ENCODE measurements at regions not wholly inside any gene's neighbourhood (a gene's known extent, or its start where the extent isn't known, plus 50 kb on each side); places are given as distances from the start of the nearest gene placed in this dataset.
A peak's percentile ranks its signal among the peaks of the same experiment; 100 is the strongest.

- no peak overlapping the region for H3K14ac ChIP-seq (ENCODE audit: low read length)
- H3K27ac ChIP-seq (replicated peaks; ENCODE audit: low read length): no peak overlapping the region
- H2BK12ac ChIP-seq (ENCODE audit: low read length): no peak overlapping the region
- no peaks in the 10 kb centered on the region for H3K27me3 ChIP-seq (ENCODE audit: control insufficient read depth in 3 of 3, insufficient read depth in 3 of 3, low read depth in 1 of 3, low read length in 3 of 3)
- H4K8ac ChIP-seq (ENCODE audit: low read depth, low read length): no peak overlapping the region
- H3K18ac ChIP-seq (ENCODE audit: low read length): no peak overlapping the region
- H3K36me3 ChIP-seq (replicated peaks in 1 of 2; ENCODE audit: control insufficient read depth in 2 of 2, insufficient read depth in 2 of 2, low read length in 2 of 2): no peaks in the 10 kb centered on the region
- H2BK15ac ChIP-seq (ENCODE audit: low read length): no peak overlapping the region
- H2AK5ac ChIP-seq (ENCODE audit: low read depth, low read length): no peak overlapping the region
- H3K23ac ChIP-seq (ENCODE audit: low read depth, low read length, poor library complexity): no peak overlapping the region
- H3K4me3 ChIP-seq (ENCODE audit: low read length in 2 of 2): no peak overlapping the region
- no peak overlapping the region for H4K91ac ChIP-seq (ENCODE audit: low read depth, low read length, poor library complexity)
- no peak overlapping the region for H3K4ac ChIP-seq (ENCODE audit: low read length)
- peaks cover 0 to 3% of the 10 kb centered on the region in 2 donors for H3K4me1 ChIP-seq (ENCODE audit: control insufficient read depth in 2 of 2, insufficient read depth in 1 of 2, low read depth in 1 of 2, low read length in 2 of 2)
- H3K79me1 ChIP-seq (ENCODE audit: low read depth, low read length): no peaks in the 10 kb centered on the region
- WGBS, 2 donors (ENCODE audit: extremely low coverage in 2 of 2, insufficient read length in 2 of 2, insufficient replicate concordance in 1 of 2): no CpG with 5 or more reads among the region's 2 CpGs
- no peak overlapping the region for H2BK5ac ChIP-seq (ENCODE audit: low read length)
- H3K9ac ChIP-seq (ENCODE audit: low read depth, low read length, poor library complexity): no peak overlapping the region
- no peak overlapping the region for H2AFZ ChIP-seq (ENCODE audit: low read length)
- no peak overlapping the region for H3K4me2 ChIP-seq (ENCODE audit: insufficient read depth, low read length, poor library complexity, severe bottlenecking)
- no peak overlapping the region for H2BK120ac ChIP-seq (ENCODE audit: low read depth, low read length)
- no peaks in the 10 kb centered on the region for H3K9me3 ChIP-seq (replicated peaks in 1 of 2; ENCODE audit: control insufficient read depth in 2 of 2, insufficient read depth in 1 of 2, low read depth in 1 of 2, low read length in 2 of 2)
- no peak for DNase-seq (ENCODE audit: low spot score)
Observed at GRCh38 chr10:28240400-28240799, 62.5 kb downstream of the MPP7 start.

GRCh38 chr10:28236591-28236990, 66.3 kb downstream of the MPP7 start:
- H4K8ac ChIP-seq (ENCODE audit: low read depth, low read length): no peak overlapping the region
- H3K27ac ChIP-seq (replicated peaks; ENCODE audit: low read length): no peak overlapping the region
- no peak overlapping the region for H3K9ac ChIP-seq (ENCODE audit: low read depth, low read length, poor library complexity)
- WGBS, 2 donors (ENCODE audit: extremely low coverage in 2 of 2, insufficient read length in 2 of 2, insufficient replicate concordance in 1 of 2): no CpG with 5 or more reads among the region's 12 CpGs
- H3K4ac ChIP-seq (ENCODE audit: low read length): no peak overlapping the region
- H4K91ac ChIP-seq (ENCODE audit: low read depth, low read length, poor library complexity): no peak overlapping the region
- H2AFZ ChIP-seq (ENCODE audit: low read length): peak overlapping the region; percentile 42
- peaks cover 0 to 3% of the 10 kb centered on the region in 2 donors for H3K4me1 ChIP-seq (ENCODE audit: control insufficient read depth in 2 of 2, insufficient read depth in 1 of 2, low read depth in 1 of 2, low read length in 2 of 2)
- no peak overlapping the region for H2AK5ac ChIP-seq (ENCODE audit: low read depth, low read length)
- no peaks in the 10 kb centered on the region for H3K9me3 ChIP-seq (replicated peaks in 1 of 2; ENCODE audit: control insufficient read depth in 2 of 2, insufficient read depth in 1 of 2, low read depth in 1 of 2, low read length in 2 of 2)
- H2BK12ac ChIP-seq (ENCODE audit: low read length): no peak overlapping the region
- no peak overlapping the region for H3K4me3 ChIP-seq (ENCODE audit: low read length in 2 of 2)
- no peak overlapping the region for H3K4me2 ChIP-seq (ENCODE audit: insufficient read depth, low read length, poor library complexity, severe bottlenecking)
- no peak overlapping the region for H2BK5ac ChIP-seq (ENCODE audit: low read length)
- H2BK15ac ChIP-seq (ENCODE audit: low read length): no peak overlapping the region
- H3K14ac ChIP-seq (ENCODE audit: low read length): no peak overlapping the region
- no peak overlapping the region for H3K18ac ChIP-seq (ENCODE audit: low read length)
- no peak overlapping the region for H3K23ac ChIP-seq (ENCODE audit: low read depth, low read length, poor library complexity)
- no peaks in the 10 kb centered on the region for H3K36me3 ChIP-seq (replicated peaks in 1 of 2; ENCODE audit: control insufficient read depth in 2 of 2, insufficient read depth in 2 of 2, low read length in 2 of 2)
- no peak overlapping the region for H2BK120ac ChIP-seq (ENCODE audit: low read depth, low read length)
- no peak for DNase-seq (ENCODE audit: low spot score)
- H3K79me1 ChIP-seq (ENCODE audit: low read depth, low read length): no peaks in the 10 kb centered on the region
- H3K27me3 ChIP-seq (ENCODE audit: control insufficient read depth in 3 of 3, insufficient read depth in 3 of 3, low read depth in 1 of 3, low read length in 3 of 3): no peaks in the 10 kb centered on the region

GRCh38 chr10:28220811-28221210, 82.1 kb downstream of the MPP7 start:
- Histone ChIP-seq H4K8ac (ENCODE audit: low read depth, low read length) (no peak overlapping the region), H3K27me3 (ENCODE audit: control insufficient read depth in 3 of 3, insufficient read depth in 3 of 3, low read depth in 1 of 3, low read length in 3 of 3) (no peaks in the 10 kb centered on the region), H3K4me2 (ENCODE audit: insufficient read depth, low read length, poor library complexity, severe bottlenecking) (no peak overlapping the region), H3K79me1 (ENCODE audit: low read depth, low read length) (no peaks in the 10 kb centered on the region), H3K9ac (ENCODE audit: low read depth, low read length, poor library complexity) (no peak overlapping the region), H3K4me3 (ENCODE audit: low read length in 2 of 2) (no peak overlapping the region), H3K27ac (replicated peaks; ENCODE audit: low read length) (no peak overlapping the region), H2BK5ac (ENCODE audit: low read length) (no peak overlapping the region), H2BK120ac (ENCODE audit: low read depth, low read length) (no peak overlapping the region), H2AFZ (ENCODE audit: low read length) (no peak overlapping the region), H2BK15ac (ENCODE audit: low read length) (no peak overlapping the region), H3K18ac (ENCODE audit: low read length) (no peak overlapping the region), H3K9me3 (replicated peaks in 1 of 2; ENCODE audit: control insufficient read depth in 2 of 2, insufficient read depth in 1 of 2, low read depth in 1 of 2, low read length in 2 of 2) (no peaks in the 10 kb centered on the region), H3K23ac (ENCODE audit: low read depth, low read length, poor library complexity) (no peak overlapping the region), H3K14ac (ENCODE audit: low read length) (no peak overlapping the region), H4K91ac (ENCODE audit: low read depth, low read length, poor library complexity) (no peak overlapping the region), H3K36me3 (replicated peaks in 1 of 2; ENCODE audit: control insufficient read depth in 2 of 2, insufficient read depth in 2 of 2, low read length in 2 of 2) (no peaks in the 10 kb centered on the region), H3K4ac (ENCODE audit: low read length) (no peak overlapping the region), H2AK5ac (ENCODE audit: low read depth, low read length) (no peak overlapping the region), H2BK12ac (ENCODE audit: low read length) (no peak overlapping the region), H3K4me1 (ENCODE audit: control insufficient read depth in 2 of 2, insufficient read depth in 1 of 2, low read depth in 1 of 2, low read length in 2 of 2) (peaks cover 0 to 3% of the 10 kb centered on the region in 2 donors)
- DNase-seq (ENCODE audit: low spot score): no peak
- no CpG with 5 or more reads among the region's 5 CpGs for WGBS, 2 donors (ENCODE audit: extremely low coverage in 2 of 2, insufficient read length in 2 of 2, insufficient replicate concordance in 1 of 2)

GRCh38 chr10:28219251-28219650, 83.6 kb downstream of the MPP7 start:
- H3K27ac ChIP-seq (replicated peaks; ENCODE audit: low read length): no peak overlapping the region
- DNase-seq (ENCODE audit: low spot score): no peak
- H2BK15ac ChIP-seq (ENCODE audit: low read length): no peak overlapping the region
- no peak overlapping the region for H2AK5ac ChIP-seq (ENCODE audit: low read depth, low read length)
- no peak overlapping the region for H3K4me3 ChIP-seq (ENCODE audit: low read length in 2 of 2)
- no peaks in the 10 kb centered on the region for H3K27me3 ChIP-seq (ENCODE audit: control insufficient read depth in 3 of 3, insufficient read depth in 3 of 3, low read depth in 1 of 3, low read length in 3 of 3)
- no peak overlapping the region for H2AFZ ChIP-seq (ENCODE audit: low read length)
- H2BK5ac ChIP-seq (ENCODE audit: low read length): no peak overlapping the region
- no peak overlapping the region for H2BK12ac ChIP-seq (ENCODE audit: low read length)
- H4K91ac ChIP-seq (ENCODE audit: low read depth, low read length, poor library complexity): no peak overlapping the region
- no peak overlapping the region for H4K8ac ChIP-seq (ENCODE audit: low read depth, low read length)
- H3K18ac ChIP-seq (ENCODE audit: low read length): no peak overlapping the region
- no peak overlapping the region for H2BK120ac ChIP-seq (ENCODE audit: low read depth, low read length)
- no peaks in the 10 kb centered on the region for H3K36me3 ChIP-seq (replicated peaks in 1 of 2; ENCODE audit: control insufficient read depth in 2 of 2, insufficient read depth in 2 of 2, low read length in 2 of 2)
- no peak overlapping the region for H3K23ac ChIP-seq (ENCODE audit: low read depth, low read length, poor library complexity)
- WGBS, 2 donors (ENCODE audit: extremely low coverage in 2 of 2, insufficient read length in 2 of 2, insufficient replicate concordance in 1 of 2): no CpG with 5 or more reads among the region's 3 CpGs
- H3K79me1 ChIP-seq (ENCODE audit: low read depth, low read length): no peaks in the 10 kb centered on the region
- no peaks in the 10 kb centered on the region for H3K9me3 ChIP-seq (replicated peaks in 1 of 2; ENCODE audit: control insufficient read depth in 2 of 2, insufficient read depth in 1 of 2, low read depth in 1 of 2, low read length in 2 of 2)
- H3K9ac ChIP-seq (ENCODE audit: low read depth, low read length, poor library complexity): no peak overlapping the region
- H3K14ac ChIP-seq (ENCODE audit: low read length): no peak overlapping the region
- H3K4me1 ChIP-seq (ENCODE audit: control insufficient read depth in 2 of 2, insufficient read depth in 1 of 2, low read depth in 1 of 2, low read length in 2 of 2): peaks cover 0 to 3% of the 10 kb centered on the region in 2 donors
- no peak overlapping the region for H3K4ac ChIP-seq (ENCODE audit: low read length)
- no peak overlapping the region for H3K4me2 ChIP-seq (ENCODE audit: insufficient read depth, low read length, poor library complexity, severe bottlenecking)
